DND-41 (cell line): ENCODE measurements at regions not wholly inside any gene's neighbourhood (a gene's known extent, or its start where the extent isn't known, plus 50 kb on each side); places are given as distances from the start of the nearest gene placed in this dataset.
A peak's percentile ranks its signal among the peaks of the same experiment; 100 is the strongest.

Experiments
- ATAC-seq: fragments of 200-7000 bp; cut with Tn5 transposase; 3 replicates; pipeline ENCODE4 v1.9.1; 2021; ENCODE audit warnings: low read depth; ENCODE audit not compliant: insufficient read depth
- DNase-seq: peaks from one replicate; pipeline ENCODE4 v3.0.0-alpha.2; 2020
- H2AFZ ChIP-seq: 2 replicates; pipeline ENCODE4 v1.6.0; 2012; ENCODE audit warnings: low read depth, low read length
- H3K27ac ChIP-seq: 2 replicates; pipeline ENCODE4 v1.5.1; 2012; ENCODE audit warnings: low read length, inconsistent platforms
- H3K27me3 ChIP-seq: fragments of 200-600 bp; sonication (generic); 2 replicates; pipeline ENCODE4 v1.6.0; 2012; ENCODE audit warnings: low read length, mild to moderate bottlenecking, inconsistent platforms; ENCODE audit not compliant: insufficient read depth, poor library complexity
- H3K36me3 ChIP-seq: 2 replicates; pipeline ENCODE4 v1.5.1; 2012; ENCODE audit warnings: low read length, inconsistent platforms; ENCODE audit not compliant: insufficient read depth
- H3K4me1 ChIP-seq: 2 replicates; pipeline ENCODE4 v1.5.1; 2012; ENCODE audit warnings: mild to moderate bottlenecking, low read length; ENCODE audit not compliant: insufficient read depth
- H3K4me2 ChIP-seq: 2 replicates; pipeline ENCODE4 v1.6.0; 2012; ENCODE audit warnings: mild to moderate bottlenecking, moderate library complexity, low read length, inconsistent platforms; ENCODE audit not compliant: insufficient read depth
- H3K4me3 ChIP-seq, 2 experiments: fragments of 200-600 bp in 1 of 2; shearing (Covaris generic) in 1 of 2; 2 replicates each; pipeline ENCODE4 v1.5.1; 2012 to 2016; ENCODE audit warnings: inconsistent platforms in 2 of 2, low read length in 2 of 2, mild to moderate bottlenecking in 2 of 2, low read depth in 1 of 2, moderate library complexity in 1 of 2
- H3K79me2 ChIP-seq: 2 replicates; pipeline ENCODE4 v1.6.0; 2012; ENCODE audit warnings: low read length, inconsistent platforms; ENCODE audit not compliant: insufficient read depth
- H3K9ac ChIP-seq: 2 replicates; pipeline ENCODE4 v1.6.0; 2012; ENCODE audit warnings: low read depth, mild to moderate bottlenecking, inconsistent platforms, low read length, moderate library complexity
- H3K9me3 ChIP-seq: 2 replicates; pipeline ENCODE4 v1.5.1; 2012; ENCODE audit warnings: low read length, moderate library complexity, mild to moderate bottlenecking, inconsistent platforms; ENCODE audit not compliant: insufficient read depth, severe bottlenecking
- H4K20me1 ChIP-seq: 2 replicates; pipeline ENCODE4 v1.6.0; 2012; ENCODE audit warnings: low read length; ENCODE audit not compliant: insufficient read depth
- CTCF ChIP-seq: IDR thresholded peaks from 2 replicates; pipeline ENCODE4 v1.5.1; 2012; ENCODE audit warnings: borderline replicate concordance, low read length, moderate library complexity, mild to moderate bottlenecking; ENCODE audit not compliant: poor library complexity, severe bottlenecking; ENCODE audit errors: extremely low read depth
- EZH2 ChIP-seq: IDR thresholded peaks from 3 replicates; pipeline ENCODE4 v1.6.1; 2012; ENCODE audit warnings: borderline replicate concordance, low read depth, mild to moderate bottlenecking, moderate library complexity, low read length, inconsistent platforms; ENCODE audit not compliant: severe bottlenecking

DNA sequence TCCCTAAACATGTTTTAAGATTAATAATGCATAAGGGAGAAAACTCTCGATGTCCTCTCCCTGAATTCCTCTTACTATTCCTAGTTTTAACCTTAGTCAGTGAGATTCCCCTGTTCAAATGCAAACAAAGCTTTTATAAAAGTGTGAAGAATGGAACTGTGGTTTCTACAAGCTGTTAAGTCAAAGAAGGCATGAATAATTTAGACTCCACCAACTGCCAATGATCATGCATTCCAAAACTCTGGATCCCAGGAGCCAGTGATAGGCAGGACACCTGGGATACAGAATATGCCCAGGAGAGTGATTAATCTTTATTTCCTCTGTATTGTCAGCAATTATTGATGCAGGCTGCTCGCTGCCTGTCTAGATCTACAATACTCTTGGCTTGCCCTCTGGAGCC, 190.3 kb upstream of the ATF7IP start:
- Histone ChIP-seq H3K9ac (no peak overlapping the region), H3K27ac (no peak overlapping the region), H4K20me1 (no peaks in the 10 kb centered on the region), H3K36me3 (no peaks in the 10 kb centered on the region), H3K79me2 (no peaks in the 10 kb centered on the region), H2AFZ (no peak overlapping the region), H3K4me2 (no peak overlapping the region), H3K27me3 (no peaks in the 10 kb centered on the region), H3K4me3 (no peak overlapping the region), H3K4me1 (no peaks in the 10 kb centered on the region), H3K9me3 (peaks cover 4% of the 10 kb centered on the region)
- TF ChIP-seq EZH2 (no peak), CTCF (no peak)
- ATAC-seq (no peak), DNase-seq (no peak)

DNA sequence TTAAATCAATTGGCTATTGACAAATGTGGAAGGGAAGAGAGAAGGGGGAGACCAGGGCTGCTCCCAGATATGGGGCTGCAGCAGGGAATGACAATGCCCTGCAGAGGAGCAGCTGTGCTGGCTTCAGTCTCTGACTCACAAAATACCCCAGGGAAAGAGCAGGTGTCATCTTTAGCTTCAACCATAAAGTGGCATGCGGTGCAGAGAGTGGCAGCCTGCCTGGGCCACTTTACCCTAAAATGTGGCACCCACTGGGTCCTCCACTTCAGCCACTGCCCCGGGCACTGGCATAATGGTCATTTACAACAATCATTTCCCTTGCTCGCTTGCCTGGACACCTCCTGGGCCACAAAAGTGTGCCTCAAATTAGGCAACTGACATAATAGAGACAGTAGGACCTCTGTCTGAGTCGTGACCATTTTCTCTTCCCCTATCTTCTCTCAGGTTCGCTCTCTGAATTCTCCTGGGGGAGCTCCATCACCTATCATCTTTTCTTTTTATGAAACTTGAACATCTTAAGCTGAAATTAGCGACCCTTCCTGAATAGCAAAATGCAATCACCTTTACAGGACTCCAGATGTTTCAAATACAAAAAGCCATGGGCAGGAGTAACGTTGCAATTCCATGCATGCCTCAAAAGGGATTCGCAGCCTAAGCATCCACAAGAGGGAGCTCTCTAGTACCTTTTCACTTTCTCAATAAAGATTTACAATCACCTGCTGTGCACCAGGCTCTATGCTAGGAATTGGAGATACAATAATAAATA, 179.9 kb upstream of the ATF7IP start:
- no peak overlapping the region for H3K9ac ChIP-seq
- no peak overlapping the region for H3K4me2 ChIP-seq

DNA sequence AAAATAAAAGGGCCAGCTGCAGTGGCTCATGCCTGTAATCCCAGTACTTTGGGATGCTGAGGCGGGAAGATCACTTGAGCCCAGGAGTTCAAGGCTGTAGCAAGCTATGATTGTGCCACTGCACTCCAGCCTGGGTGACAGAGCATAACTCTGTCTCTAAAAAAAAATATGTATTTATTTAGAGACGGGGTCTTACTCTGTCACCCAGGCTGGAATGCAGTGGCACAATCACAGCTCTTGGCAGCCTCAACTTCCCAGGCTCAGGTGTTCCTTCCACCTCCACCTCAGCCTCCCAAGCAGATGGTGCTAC, 179.3 kb upstream of the ATF7IP start:
- Histone ChIP-seq H3K4me1 (no peaks in the 10 kb centered on the region), H3K4me3 (no peak overlapping the region), H3K27me3 (no peaks in the 10 kb centered on the region), H3K79me2 (no peaks in the 10 kb centered on the region), H3K27ac (no peak overlapping the region), H3K36me3 (no peaks in the 10 kb centered on the region), H3K4me2 (no peak overlapping the region), H4K20me1 (no peaks in the 10 kb centered on the region), H3K9ac (no peak overlapping the region), H2AFZ (no peak overlapping the region), H3K9me3 (no peaks in the 10 kb centered on the region)
- DNase-seq (no peak), ATAC-seq (no peak)
- TF ChIP-seq EZH2 (no peak), CTCF (no peak)

More for the DNA sequence above, 179.9 kb upstream of the ATF7IP start:
- Histone ChIP-seq H3K27me3 (no peaks in the 10 kb centered on the region), H2AFZ (no peak overlapping the region), H3K9me3 (no peaks in the 10 kb centered on the region), H3K79me2 (no peaks in the 10 kb centered on the region), H3K4me1 (no peaks in the 10 kb centered on the region), H4K20me1 (no peaks in the 10 kb centered on the region), H3K27ac (no peak overlapping the region), H3K36me3 (no peaks in the 10 kb centered on the region), H3K4me3 (no peak overlapping the region)
- peak; percentile 28 for DNase-seq
- ATAC-seq: peak; percentile 78
- TF ChIP-seq CTCF: peak; percentile 76
- TF ChIP-seq EZH2: no peak
